Neural progenitor cell (in vitro differentiated cells): ENCODE measurements at regions not wholly inside any gene's neighbourhood (a gene's known extent, or its start where the extent isn't known, plus 50 kb on each side); places are given as distances from the start of the nearest gene placed in this dataset.

Experiments
- DNase-seq: peaks from one replicate; pipeline ENCODE4 v3.0.0-alpha.2; 2016; ENCODE audit warnings: low spot score
- H2AFZ ChIP-seq: fragments of 200-600 bp; sonication (generic); replicated peaks from 2 replicates; pipeline ENCODE4 v1.6.1; 2016; ENCODE audit warnings: antibody characterized with exemption
- H3F3A ChIP-seq: fragments of 200-600 bp; sonication (generic); 2 replicates; pipeline ENCODE4 v1.6.1; 2016; ENCODE audit warnings: antibody characterized with exemption, low read depth
- H3K27ac ChIP-seq: fragments of 200-600 bp; sonication (generic); 2 replicates; pipeline ENCODE4 v1.5.1; 2016; ENCODE audit warnings: mild to moderate bottlenecking
- H3K27me3 ChIP-seq: fragments of 200-600 bp; sonication (generic); 2 replicates; pipeline ENCODE4 v1.6.1; 2016; ENCODE audit warnings: mild to moderate bottlenecking, moderate library complexity
- H3K36me3 ChIP-seq: fragments of 200-600 bp; sonication (generic); 2 replicates; pipeline ENCODE4 v1.5.1; 2016
- H3K4me1 ChIP-seq: fragments of 200-600 bp; sonication (generic); 2 replicates; pipeline ENCODE4 v1.6.1; 2016; ENCODE audit warnings: mixed run types
- H3K4me2 ChIP-seq: fragments of 200-600 bp; sonication (generic); 2 replicates; pipeline ENCODE4 v1.6.1; 2016
- H3K4me3 ChIP-seq: fragments of 200-600 bp; sonication (generic); 2 replicates; pipeline ENCODE4 v1.5.1; 2016
- H3K79me2 ChIP-seq: fragments of 200-600 bp; sonication (generic); 2 replicates; pipeline ENCODE4 v1.6.1; 2016; ENCODE audit warnings: low read depth
- H3K9ac ChIP-seq: fragments of 200-600 bp; sonication (generic); 2 replicates; pipeline ENCODE4 v1.6.1; 2016
- H3K9me3 ChIP-seq: fragments of 200-600 bp; sonication (generic); 2 replicates; pipeline ENCODE4 v1.5.1; 2016; ENCODE audit warnings: low read depth
- H4K20me1 ChIP-seq: fragments of 200-600 bp; sonication (generic); 2 replicates; pipeline ENCODE4 v1.6.1; 2016; ENCODE audit warnings: low read depth
- H3K27ac Mint-ChIP-seq: 3 replicates; pipeline ENCODE4 v1.8.0; 2021; ENCODE audit warnings: mixed read lengths
- H3K27me3 Mint-ChIP-seq: 2 replicates; pipeline ENCODE4 v1.8.0; 2022; ENCODE audit warnings: low read depth, mild to moderate bottlenecking, inconsistent platforms, moderate library complexity, mixed read lengths; ENCODE audit not compliant: insufficient read depth
- H3K36me3 Mint-ChIP-seq: 3 replicates; pipeline ENCODE4 v1.8.0; 2021; ENCODE audit warnings: mixed read lengths
- H3K4me1 Mint-ChIP-seq: 3 replicates; pipeline ENCODE4 v1.8.0; 2021; ENCODE audit warnings: mixed read lengths
- H3K4me3 Mint-ChIP-seq: 3 replicates; pipeline ENCODE4 v1.8.0; 2021; ENCODE audit warnings: mild to moderate bottlenecking, moderate library complexity, mixed read lengths
- H3K9me3 Mint-ChIP-seq: 3 replicates; pipeline ENCODE4 v1.8.0; 2020; ENCODE audit warnings: mixed read lengths
- CTCF ChIP-seq: fragments of 200-600 bp; sonication (generic); IDR thresholded peaks from 2 replicates; pipeline ENCODE4 v1.5.1; 2017; ENCODE audit warnings: antibody characterized with exemption, mild to moderate bottlenecking
- EZH2 ChIP-seq: fragments of 200-600 bp; sonication (generic); IDR thresholded peaks from 2 replicates; pipeline ENCODE4 v1.6.1; 2017; ENCODE audit warnings: antibody characterized with exemption, mild to moderate bottlenecking, moderate library complexity
- EZH2phosphoT487 ChIP-seq: fragments of 200-600 bp; sonication (generic); IDR thresholded peaks from 2 replicates; pipeline ENCODE4 v1.6.1; 2017; ENCODE audit warnings: antibody characterized with exemption

GRCh38 chr15:61724251-61724939 is 335.9 kb downstream of the VPS13C start:
- Histone ChIP-seq H3K27ac (no peak overlapping the region), H2AFZ (no peak overlapping the region), H3K4me2 (no peak overlapping the region), H3K27me3 (no peaks in the 10 kb centered on the region), H3K4me3 (no peak overlapping the region), H3K9me3 (no peaks in the 10 kb centered on the region), H3K79me2 (no peaks in the 10 kb centered on the region), H4K20me1 (no peaks in the 10 kb centered on the region), H3K9ac (no peak overlapping the region), H3K4me1 (no peaks in the 10 kb centered on the region), H3K36me3 (no peaks in the 10 kb centered on the region), H3F3A (no peaks in the 10 kb centered on the region)
- Mint-ChIP-seq H3K27ac (no peak overlapping the region), H3K27me3 (no peaks in the 10 kb centered on the region), H3K4me3 (no peak overlapping the region), H3K4me1 (no peaks in the 10 kb centered on the region), H3K9me3 (no peaks in the 10 kb centered on the region), H3K36me3 (no peaks in the 10 kb centered on the region)
- TF ChIP-seq CTCF (no peak), EZH2 (no peak), EZH2phosphoT487 (no peak)
- DNase-seq, result no peak

GRCh38 chr15:61721418-61721817 is 338.8 kb downstream of the VPS13C start:
- Mint-ChIP-seq H3K9me3 (no peaks in the 10 kb centered on the region), H3K4me3 (no peak overlapping the region), H3K27me3 (no peaks in the 10 kb centered on the region), H3K4me1 (no peaks in the 10 kb centered on the region), H3K27ac (no peak overlapping the region), H3K36me3 (no peaks in the 10 kb centered on the region)
- TF ChIP-seq EZH2phosphoT487, result no peak
- TF ChIP-seq EZH2, result no peak
- no peak for TF ChIP-seq CTCF
- Histone ChIP-seq H3K4me2 (no peak overlapping the region), H3K27ac (no peak overlapping the region), H3K79me2 (no peaks in the 10 kb centered on the region), H3F3A (no peaks in the 10 kb centered on the region), H3K27me3 (no peaks in the 10 kb centered on the region), H2AFZ (no peak overlapping the region), H3K9ac (no peak overlapping the region), H3K4me3 (no peak overlapping the region), H4K20me1 (no peaks in the 10 kb centered on the region), H3K4me1 (no peaks in the 10 kb centered on the region), H3K36me3 (no peaks in the 10 kb centered on the region), H3K9me3 (no peaks in the 10 kb centered on the region)
- DNase-seq, result no peak

GRCh38 chr15:61720197-61720704 is 340.0 kb downstream of the VPS13C start:
- no peaks in the 10 kb centered on the region for H3K27me3 ChIP-seq
- no peak overlapping the region for H3K27ac ChIP-seq

More at GRCh38 chr15:61720197-61720704, 340.0 kb downstream of the VPS13C start:
- H3K4me2 ChIP-seq, result no peak overlapping the region
- Mint-ChIP-seq H3K4me1 (no peaks in the 10 kb centered on the region), H3K4me3 (no peak overlapping the region), H3K36me3 (no peaks in the 10 kb centered on the region), H3K9me3 (no peaks in the 10 kb centered on the region), H3K27ac (no peak overlapping the region), H3K27me3 (no peaks in the 10 kb centered on the region)
- TF ChIP-seq CTCF, result no peak
- H3K4me3 ChIP-seq, result no peak overlapping the region
- no peaks in the 10 kb centered on the region for H3K36me3 ChIP-seq
- H4K20me1 ChIP-seq, result no peaks in the 10 kb centered on the region
- H3F3A ChIP-seq, result no peaks in the 10 kb centered on the region
- no peak for DNase-seq
- no peaks in the 10 kb centered on the region for H3K79me2 ChIP-seq
- no peak overlapping the region for H3K9ac ChIP-seq
- no peaks in the 10 kb centered on the region for H3K9me3 ChIP-seq
- no peaks in the 10 kb centered on the region for H3K4me1 ChIP-seq
- no peak overlapping the region for H2AFZ ChIP-seq
